ENCODE measurements at regions not wholly inside any gene's neighbourhood (a gene's known extent, or its start where the extent isn't known, plus 50 kb on each side); places are given as distances from the start of the nearest gene placed in this dataset.
"Not testable (repeated sequence)": the region's sequence is repeated elsewhere in the genome, so short reads cannot be mapped to it uniquely, and the experiment has no call there.

GRCh38 chr12:95358111-95359083 is 115.6 kb upstream of the METAP2 start:
- DNase-seq (ENCODE audit: low read depth): peak; percentile 5

- DNase-seq (ENCODE audit: low read depth): no peak
These were observed 108.0 kb upstream of the METAP2 start for GRCh38 chr12:95365912-95366311.

- DNase-seq (ENCODE audit: low read depth): no peak
These were observed 105.0 kb upstream of the METAP2 start for GRCh38 chr12:95368931-95369330.

- DNase-seq (ENCODE audit: low read depth): no peak
These were observed 102.4 kb upstream of the METAP2 start for GRCh38 chr12:95371571-95371970.

- DNase-seq (ENCODE audit: low read depth): not testable (repeated sequence)
These were observed 94.5 kb upstream of the METAP2 start for GRCh38 chr12:95379481-95379880.

GRCh38 chr12:95380334-95380733 is 93.6 kb upstream of the METAP2 start:
- DNase-seq (ENCODE audit: low read depth): not testable (repeated sequence)

GRCh38 chr12:95380997-95381786 is 92.8 kb upstream of the METAP2 start:
- DNase-seq (ENCODE audit: low read depth): no peak

- DNase-seq (ENCODE audit: low read depth): peak; percentile 48
These were observed 90.0 kb upstream of the METAP2 start for GRCh38 chr12:95383920-95384319.

GRCh38 chr12:95384785-95385184 is 89.2 kb upstream of the METAP2 start:
- DNase-seq (ENCODE audit: low read depth): no peak

GRCh38 chr12:95385246-95386035 is 88.5 kb upstream of the METAP2 start:
- peak; percentile 95 for DNase-seq (ENCODE audit: low read depth)

GRCh38 chr12:95386051-95386450 is 87.9 kb upstream of the METAP2 start:
- DNase-seq (ENCODE audit: low read depth): no peak

GRCh38 chr12:95388260-95388659 is 85.7 kb upstream of the METAP2 start:
- DNase-seq (ENCODE audit: low read depth): not testable (repeated sequence)

- no peak for DNase-seq (ENCODE audit: low read depth)
These were observed 83.8 kb upstream of the METAP2 start for GRCh38 chr12:95390192-95390591.

- no peak for DNase-seq (ENCODE audit: low read depth)
These were observed 83.0 kb upstream of the METAP2 start for GRCh38 chr12:95390932-95391331.

- peak; percentile 26 for DNase-seq (ENCODE audit: low read depth)
These were observed 80.7 kb upstream of the METAP2 start for GRCh38 chr12:95393191-95393790.

- DNase-seq (ENCODE audit: low read depth): no peak
These were observed 78.3 kb upstream of the METAP2 start for GRCh38 chr12:95395696-95396095.

GRCh38 chr12:95396849-95397468 is 77.0 kb upstream of the METAP2 start:
- DNase-seq (ENCODE audit: low read depth): peak; percentile 74

- DNase-seq (ENCODE audit: low read depth): no peak
These were observed 76.4 kb upstream of the METAP2 start for GRCh38 chr12:95397571-95397970.

- no peak for DNase-seq (ENCODE audit: low read depth)
These were observed 71.9 kb upstream of the METAP2 start for GRCh38 chr12:95402096-95402495.

GRCh38 chr12:95408201-95408600 is 65.8 kb upstream of the METAP2 start:
- no peak for DNase-seq (ENCODE audit: low read depth)

GRCh38 chr12:95411057-95411456 is 62.9 kb upstream of the METAP2 start:
- DNase-seq (ENCODE audit: low read depth): no peak

Measured in LHCN-M2 (cell line).